Upper lobe of left lung (tissue), 4 donors: ENCODE measurements at regions not wholly inside any gene's neighbourhood (a gene's known extent, or its start where the extent isn't known, plus 50 kb on each side); places are given as distances from the start of the nearest gene placed in this dataset.

Source experiments
- EP300 ChIP-seq, 4 donors: sonication (generic); formaldehyde crosslinking; IDR thresholded peaks; one replicate each; pipeline ENCODE4 v1.5.1; 2017; ENCODE audit warnings: antibody characterized with exemption in 4 of 4, control low read depth in 2 of 4
- POLR2A ChIP-seq, 4 donors: fragments of 450-650 bp; IDR thresholded peaks; one replicate each; pipeline ENCODE4 v1.5.1; 2016 to 2017; ENCODE audit warnings: antibody characterized with exemption in 4 of 4, mild to moderate bottlenecking in 2 of 4
- POLR2AphosphoS5 ChIP-seq, 2 donors: sonication (generic); formaldehyde crosslinking; IDR thresholded peaks; one replicate each; pipeline ENCODE4 v1.5.1; 2017; ENCODE audit warnings: antibody characterized with exemption in 2 of 2
- TF ChIP-seq, protein P1 (sequence below), 6 experiments: fragments of 450-650 bp in 4 of 6; fragments of 200-600 bp in 2 of 6; sonication (generic) in 2 of 6; IDR thresholded peaks; one replicate each; pipeline ENCODE4 v1.5.1; 2016 to 2019; ENCODE audit warnings: antibody characterized with exemption in 6 of 6

DNA sequence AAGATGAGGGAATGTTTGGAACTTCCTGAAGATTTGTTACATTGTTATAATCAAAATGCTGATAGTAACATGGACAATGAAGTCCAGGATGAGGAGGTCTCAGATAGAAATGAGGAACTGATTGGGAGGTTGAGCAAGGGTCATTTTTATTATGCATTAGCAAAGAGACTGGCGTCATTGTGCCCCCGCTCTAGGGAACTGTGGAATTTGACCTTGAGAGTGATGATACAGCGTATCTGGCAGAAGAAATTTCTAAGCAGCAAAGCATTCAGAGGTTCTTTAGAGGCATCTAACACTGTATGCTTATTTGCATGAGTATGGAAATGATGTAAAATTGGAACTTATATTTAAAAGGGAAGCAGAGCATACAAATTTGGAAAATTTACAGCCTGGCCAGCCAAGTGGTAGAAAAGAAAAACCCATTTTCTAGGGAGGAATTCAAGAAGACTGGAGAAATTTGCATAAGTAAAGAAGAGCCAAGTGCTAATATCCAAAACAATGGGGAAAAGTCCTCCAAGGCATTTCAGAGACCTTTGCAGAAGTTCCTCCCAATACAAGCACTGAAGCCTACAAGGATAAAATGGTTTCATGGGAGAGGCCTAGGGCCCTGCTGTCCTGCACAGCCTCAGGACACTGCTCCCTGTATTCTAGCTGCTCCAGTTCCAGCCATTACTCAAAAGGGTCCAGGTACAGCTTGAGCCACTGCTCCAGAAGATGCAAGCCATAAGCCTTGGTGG lies 483.0 kb upstream of the NDST4 start:
- TF ChIP-seq, protein P1, sequence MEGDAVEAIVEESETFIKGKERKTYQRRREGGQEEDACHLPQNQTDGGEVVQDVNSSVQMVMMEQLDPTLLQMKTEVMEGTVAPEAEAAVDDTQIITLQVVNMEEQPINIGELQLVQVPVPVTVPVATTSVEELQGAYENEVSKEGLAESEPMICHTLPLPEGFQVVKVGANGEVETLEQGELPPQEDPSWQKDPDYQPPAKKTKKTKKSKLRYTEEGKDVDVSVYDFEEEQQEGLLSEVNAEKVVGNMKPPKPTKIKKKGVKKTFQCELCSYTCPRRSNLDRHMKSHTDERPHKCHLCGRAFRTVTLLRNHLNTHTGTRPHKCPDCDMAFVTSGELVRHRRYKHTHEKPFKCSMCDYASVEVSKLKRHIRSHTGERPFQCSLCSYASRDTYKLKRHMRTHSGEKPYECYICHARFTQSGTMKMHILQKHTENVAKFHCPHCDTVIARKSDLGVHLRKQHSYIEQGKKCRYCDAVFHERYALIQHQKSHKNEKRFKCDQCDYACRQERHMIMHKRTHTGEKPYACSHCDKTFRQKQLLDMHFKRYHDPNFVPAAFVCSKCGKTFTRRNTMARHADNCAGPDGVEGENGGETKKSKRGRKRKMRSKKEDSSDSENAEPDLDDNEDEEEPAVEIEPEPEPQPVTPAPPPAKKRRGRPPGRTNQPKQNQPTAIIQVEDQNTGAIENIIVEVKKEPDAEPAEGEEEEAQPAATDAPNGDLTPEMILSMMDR (IDR thresholded peaks at IDR 0.05) = no peak
- no peak for TF ChIP-seq POLR2AphosphoS5 (IDR thresholded peaks at IDR 0.05)
- no peak for TF ChIP-seq POLR2A (IDR thresholded peaks at IDR 0.05)
- TF ChIP-seq EP300 (IDR thresholded peaks at IDR 0.05) = no peak
